Retinal pigment epithelial cell (primary cell): ENCODE measurements at regions not wholly inside any gene's neighbourhood (a gene's known extent, or its start where the extent isn't known, plus 50 kb on each side); places are given as distances from the start of the nearest gene placed in this dataset.

Experiments used
- DNase-seq: peaks from one replicate; pipeline ENCODE4 v3.0.0-alpha.2; 2010; ENCODE audit warnings: low read depth
- H3K4me3 ChIP-seq: 2 replicates; pipeline ENCODE4 v1.5.1; 2011; ENCODE audit warnings: mild to moderate bottlenecking, low read length, control low read depth, moderate library complexity
- TF ChIP-seq, protein P1 (sequence below): conservative IDR thresholded peaks from 2 replicates; pipeline ENCODE4 v1.5.1; 2011; ENCODE audit warnings: low read depth, low read length, control low read depth, inconsistent platforms

DNA sequence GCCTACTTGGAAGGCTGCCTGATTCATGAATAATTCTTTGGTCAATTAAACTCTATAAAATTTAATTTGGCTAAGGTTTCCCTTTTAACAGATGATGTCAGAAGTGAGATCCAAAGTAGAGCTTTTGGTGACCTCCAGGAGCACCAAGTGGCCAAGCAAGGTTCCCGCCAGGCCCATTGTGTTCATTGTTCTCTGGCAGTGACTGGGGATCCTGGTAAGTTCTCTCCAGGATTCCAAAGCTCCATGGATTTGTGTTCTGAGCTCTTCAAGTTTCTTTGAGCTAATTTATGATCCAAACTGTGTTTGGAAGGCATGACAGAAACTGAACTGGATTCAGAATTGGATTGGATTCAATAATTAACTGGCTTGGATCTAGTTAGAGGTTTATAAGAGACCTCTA lies 72.0 kb upstream of the ALDH1L1 start:
- no peak overlapping the region for H3K4me3 ChIP-seq
- DNase-seq: no peak
- TF ChIP-seq, protein P1, sequence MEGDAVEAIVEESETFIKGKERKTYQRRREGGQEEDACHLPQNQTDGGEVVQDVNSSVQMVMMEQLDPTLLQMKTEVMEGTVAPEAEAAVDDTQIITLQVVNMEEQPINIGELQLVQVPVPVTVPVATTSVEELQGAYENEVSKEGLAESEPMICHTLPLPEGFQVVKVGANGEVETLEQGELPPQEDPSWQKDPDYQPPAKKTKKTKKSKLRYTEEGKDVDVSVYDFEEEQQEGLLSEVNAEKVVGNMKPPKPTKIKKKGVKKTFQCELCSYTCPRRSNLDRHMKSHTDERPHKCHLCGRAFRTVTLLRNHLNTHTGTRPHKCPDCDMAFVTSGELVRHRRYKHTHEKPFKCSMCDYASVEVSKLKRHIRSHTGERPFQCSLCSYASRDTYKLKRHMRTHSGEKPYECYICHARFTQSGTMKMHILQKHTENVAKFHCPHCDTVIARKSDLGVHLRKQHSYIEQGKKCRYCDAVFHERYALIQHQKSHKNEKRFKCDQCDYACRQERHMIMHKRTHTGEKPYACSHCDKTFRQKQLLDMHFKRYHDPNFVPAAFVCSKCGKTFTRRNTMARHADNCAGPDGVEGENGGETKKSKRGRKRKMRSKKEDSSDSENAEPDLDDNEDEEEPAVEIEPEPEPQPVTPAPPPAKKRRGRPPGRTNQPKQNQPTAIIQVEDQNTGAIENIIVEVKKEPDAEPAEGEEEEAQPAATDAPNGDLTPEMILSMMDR: no peak

DNA sequence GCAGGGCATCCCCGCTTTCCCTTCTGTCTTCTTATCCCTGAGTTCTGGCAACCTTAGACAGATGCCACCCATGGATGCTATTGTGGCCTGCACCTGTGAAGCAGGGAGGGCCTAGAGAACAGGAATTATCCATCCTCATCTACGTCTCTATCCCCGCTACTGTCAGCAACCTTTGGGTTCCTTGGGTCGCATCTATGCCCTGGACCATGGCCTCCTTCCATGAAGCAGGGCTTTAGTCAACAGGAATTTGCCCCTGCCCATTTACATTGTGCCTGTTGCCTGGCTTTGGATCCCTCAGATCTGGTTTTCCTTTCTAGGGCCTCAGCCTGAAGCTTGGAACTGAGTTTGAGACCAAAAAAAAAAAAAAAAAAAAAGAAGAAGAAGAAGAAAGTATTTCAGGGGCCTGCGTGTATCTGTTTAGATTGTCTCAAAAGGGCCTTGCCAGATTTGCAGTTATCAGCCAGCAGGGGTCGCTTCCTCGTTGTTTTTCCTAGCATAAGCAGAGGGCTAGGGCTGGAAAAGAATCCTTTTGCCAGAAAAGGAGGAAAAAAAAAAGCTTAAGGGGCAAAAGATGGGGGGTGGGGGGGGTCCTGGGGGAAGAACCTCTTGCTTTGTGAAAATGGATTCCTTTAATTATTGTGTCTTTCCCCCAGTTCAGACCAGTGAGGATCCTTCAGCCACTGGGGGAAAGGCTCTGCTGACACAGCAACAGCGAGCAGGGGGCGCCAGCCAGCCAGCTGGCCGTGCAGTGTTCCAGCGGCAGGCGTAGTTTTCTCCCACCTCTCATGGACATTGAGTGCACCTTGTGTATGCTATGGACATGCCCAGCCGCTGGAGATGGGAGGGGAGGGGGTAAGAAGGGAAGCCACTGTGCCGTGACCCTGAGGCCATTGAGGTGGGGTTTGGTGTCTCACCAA lies 65.7 kb upstream of the ALDH1L1 start:
- DNase-seq: no peak
- H3K4me3 ChIP-seq: no peak overlapping the region
- TF ChIP-seq, protein P1: peak; percentile 64
